Epithelial cell of esophagus (primary cell): ENCODE measurements at regions not wholly inside any gene's neighbourhood (a gene's known extent, or its start where the extent isn't known, plus 50 kb on each side); places are given as distances from the start of the nearest gene placed in this dataset.
"Not testable (repeated sequence)": the region's sequence is repeated elsewhere in the genome, so short reads cannot be mapped to it uniquely, and the experiment has no call there.

Experiments
- DNase-seq: peaks from one replicate; pipeline ENCODE4 v3.0.0; 2010; ENCODE audit warnings: low read depth
- H3K4me3 ChIP-seq: 2 replicates; pipeline ENCODE4 v1.5.1; 2011; ENCODE audit warnings: mild to moderate bottlenecking, low read length, control low read depth
- CTCF ChIP-seq: IDR thresholded peaks from 2 replicates; pipeline ENCODE4 v1.5.1; 2011; ENCODE audit warnings: low read depth, mild to moderate bottlenecking, low read length, control low read depth, inconsistent platforms; ENCODE audit not compliant: insufficient read depth; ENCODE audit errors: missing control alignments

DNA sequence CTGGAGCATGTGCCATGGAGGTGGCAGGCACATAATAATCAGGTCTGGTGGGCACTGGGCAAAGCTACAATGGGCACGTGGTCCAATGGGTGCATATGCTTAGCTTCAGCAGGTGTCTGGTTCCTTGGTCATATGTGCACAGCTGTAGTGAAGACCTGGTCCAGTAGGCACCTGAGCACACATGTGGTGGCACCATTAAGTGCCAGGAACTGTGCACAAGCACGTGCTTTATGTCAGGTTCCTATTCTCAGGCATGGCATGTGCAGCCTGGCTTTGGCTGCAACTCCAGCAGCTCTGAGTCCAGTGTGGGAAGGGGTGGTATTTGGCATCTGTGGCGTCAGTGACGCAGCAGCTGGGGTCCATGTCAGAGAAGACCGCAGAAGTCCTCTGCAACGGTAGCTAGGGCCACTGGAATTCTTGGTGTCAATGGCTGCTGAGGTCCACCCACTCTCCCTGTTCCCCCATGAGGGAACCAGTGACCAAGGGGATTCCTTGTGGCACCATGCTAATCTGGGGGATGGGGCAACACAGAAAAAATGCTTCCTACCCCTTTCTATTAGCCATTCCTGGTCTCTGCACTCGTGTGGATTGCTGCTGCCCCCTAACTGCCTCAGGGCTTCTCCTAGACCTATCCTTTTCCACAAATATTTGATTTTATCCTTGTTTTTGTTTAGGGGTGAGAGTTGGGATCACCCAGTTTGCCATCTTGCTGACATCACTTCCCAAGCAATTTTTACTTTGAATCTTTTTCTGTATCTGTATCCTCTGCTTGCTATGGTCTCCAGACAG, 262.9 kb upstream of the MAP2 start:
- DNase-seq: no peak
- TF ChIP-seq CTCF: no peak
- no peak overlapping the region for H3K4me3 ChIP-seq

GRCh38 chr2:209162129-209162528, 261.7 kb upstream of the MAP2 start:
- TF ChIP-seq CTCF: no peak
- peak; percentile 10 for DNase-seq
- no peak overlapping the region for H3K4me3 ChIP-seq

GRCh38 chr2:209181984-209182383, 241.9 kb upstream of the MAP2 start:
- no peak for DNase-seq
- no peak overlapping the region for H3K4me3 ChIP-seq
- no peak for TF ChIP-seq CTCF

- H3K4me3 ChIP-seq, DNase-seq: not testable (repeated sequence)
Observed at GRCh38 chr2:209186886-209187285, 237.0 kb upstream of the MAP2 start.

DNA sequence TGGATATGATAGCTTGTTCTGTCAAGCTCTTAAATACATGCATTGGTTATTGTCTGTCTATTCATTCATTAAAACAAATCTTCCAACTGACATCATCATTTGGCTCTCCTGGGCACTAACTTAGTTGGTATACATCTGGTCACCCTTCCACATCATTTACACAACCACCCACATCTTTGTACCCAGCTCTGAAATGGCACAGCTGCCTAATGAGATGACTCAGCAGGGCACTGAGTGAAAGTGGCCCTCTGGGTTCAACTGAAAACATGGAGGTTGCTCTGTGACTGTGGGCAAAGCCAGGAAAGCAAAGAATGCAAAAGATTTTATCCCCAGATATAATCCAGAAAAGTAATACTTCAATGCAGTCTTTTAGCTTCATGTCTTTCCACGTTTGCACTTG, 234.0 kb upstream of the MAP2 start:
- H3K4me3 ChIP-seq: no peak overlapping the region
- no peak for DNase-seq
- TF ChIP-seq CTCF: no peak

GRCh38 chr2:209191139-209191538, 232.7 kb upstream of the MAP2 start:
- no peak overlapping the region for H3K4me3 ChIP-seq
- TF ChIP-seq CTCF: no peak
- DNase-seq: peak; percentile 52

DNA sequence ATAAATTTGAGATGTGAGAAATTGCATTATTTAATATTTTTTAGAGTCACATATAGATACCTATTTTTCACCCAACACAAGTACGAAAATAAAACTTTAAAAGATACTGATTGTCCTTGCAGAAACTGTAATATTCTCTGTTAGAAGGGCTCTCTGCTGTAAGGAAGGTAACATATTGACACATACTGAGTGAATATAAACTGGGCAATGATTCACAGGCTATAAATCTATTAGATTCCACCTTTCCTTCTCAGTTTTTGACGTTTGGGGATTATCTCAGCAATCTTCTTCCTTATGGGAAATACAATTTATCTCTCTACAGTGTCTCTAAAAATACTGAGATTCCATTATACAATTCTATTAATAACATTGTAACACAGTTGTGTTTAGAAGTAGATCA, 229.1 kb upstream of the MAP2 start:
- TF ChIP-seq CTCF: no peak
- H3K4me3 ChIP-seq: no peak overlapping the region
- no peak for DNase-seq
